HG03175 (cell line): ENCODE measurements at regions not wholly inside any gene's neighbourhood (a gene's known extent, or its start where the extent isn't known, plus 50 kb on each side); places are given as distances from the start of the nearest gene placed in this dataset.
"Not testable (repeated sequence)": the region's sequence is repeated elsewhere in the genome, so short reads cannot be mapped to it uniquely, and the experiment has no call there.

ENCODE experiments used
- ATAC-seq: cut with Tn5 transposase; IDR thresholded peaks from one replicate; pipeline ENCODE4 v1.9.1; 2021; ENCODE audit warnings: mild to moderate bottlenecking, moderate library complexity; ENCODE audit not compliant: unreplicated experiment

GRCh38 chr4:129248621-129249020 is 152.7 kb downstream of the C4orf33 start:
- ATAC-seq, result no peak

DNA sequence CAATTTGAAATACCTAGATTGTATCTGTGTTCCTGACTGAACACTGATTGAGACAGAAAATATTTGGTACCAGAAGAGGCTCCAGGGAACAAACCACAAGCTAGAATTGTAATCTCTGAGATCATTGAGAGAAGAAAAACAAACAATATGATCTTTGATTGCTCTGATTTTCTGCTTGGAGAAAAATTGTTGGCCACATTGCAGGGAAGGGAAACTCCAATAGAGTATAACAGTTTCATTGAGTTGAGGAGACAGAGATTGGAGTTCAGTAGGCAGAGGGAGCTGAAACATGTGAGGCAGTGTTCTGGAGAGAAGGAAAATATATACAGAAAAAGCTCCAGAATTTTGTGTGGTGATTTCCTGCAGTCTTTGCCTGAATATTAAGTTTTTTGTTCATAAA is 158.2 kb downstream of the C4orf33 start:
- no peak for ATAC-seq

- no peak for ATAC-seq
Observed at GRCh38 chr4:129254526-129254925, 158.6 kb downstream of the C4orf33 start.

DNA sequence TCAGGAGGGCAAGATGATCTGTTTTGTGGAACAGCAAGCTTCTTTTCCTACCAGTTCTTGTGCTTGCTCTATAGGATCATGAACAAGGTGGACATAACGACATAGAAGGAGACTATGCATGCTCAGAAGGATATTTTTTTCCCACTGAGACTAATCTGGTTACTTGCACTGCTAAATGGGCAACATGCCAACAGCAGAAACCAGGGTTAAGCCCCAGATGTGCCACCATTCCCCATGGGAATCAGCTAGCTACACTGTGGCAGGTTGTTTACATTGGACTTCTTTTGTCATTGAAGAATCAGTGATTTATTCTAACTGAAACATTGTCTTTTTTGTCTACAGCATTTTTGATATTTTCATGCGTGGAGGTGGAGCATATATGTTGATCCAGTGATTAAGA is 165.6 kb downstream of the C4orf33 start:
- no peak for ATAC-seq

DNA sequence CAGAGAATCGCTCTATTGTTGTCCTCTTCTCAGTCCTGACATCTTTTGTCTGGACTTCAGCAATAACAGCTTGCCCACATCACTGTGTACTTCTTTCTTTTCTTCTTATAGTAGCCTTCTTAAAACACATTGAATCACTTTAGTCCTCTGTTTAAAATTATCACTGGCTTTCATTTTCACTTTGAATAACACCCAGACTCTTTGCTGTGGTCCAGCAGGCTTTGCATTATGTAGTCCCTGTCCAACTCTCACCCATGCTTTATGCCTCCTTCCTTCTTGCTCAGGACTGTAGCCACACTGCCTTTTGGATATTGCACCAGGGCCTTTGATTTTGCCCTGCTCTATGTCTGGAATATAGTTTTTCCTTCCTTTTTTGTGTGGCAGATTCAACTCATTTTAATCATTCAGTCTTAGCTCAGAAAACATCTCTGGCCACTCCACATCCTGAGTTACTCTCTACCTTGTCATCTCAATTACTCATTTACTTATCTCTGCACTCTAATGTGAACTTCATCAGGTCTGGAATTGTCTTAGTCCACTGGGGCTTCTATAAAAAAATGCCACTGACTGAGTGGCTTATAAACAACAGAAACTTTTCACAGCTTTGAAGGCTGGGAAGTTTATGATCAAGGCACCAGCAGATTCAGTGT is 168.2 kb downstream of the C4orf33 start:
- ATAC-seq, result peak; percentile 96

GRCh38 chr4:129278868-129279267 is 182.9 kb downstream of the C4orf33 start:
- no peak for ATAC-seq

- ATAC-seq, result no peak
Observed at GRCh38 chr4:129282293-129282692, 186.3 kb downstream of the C4orf33 start.

DNA sequence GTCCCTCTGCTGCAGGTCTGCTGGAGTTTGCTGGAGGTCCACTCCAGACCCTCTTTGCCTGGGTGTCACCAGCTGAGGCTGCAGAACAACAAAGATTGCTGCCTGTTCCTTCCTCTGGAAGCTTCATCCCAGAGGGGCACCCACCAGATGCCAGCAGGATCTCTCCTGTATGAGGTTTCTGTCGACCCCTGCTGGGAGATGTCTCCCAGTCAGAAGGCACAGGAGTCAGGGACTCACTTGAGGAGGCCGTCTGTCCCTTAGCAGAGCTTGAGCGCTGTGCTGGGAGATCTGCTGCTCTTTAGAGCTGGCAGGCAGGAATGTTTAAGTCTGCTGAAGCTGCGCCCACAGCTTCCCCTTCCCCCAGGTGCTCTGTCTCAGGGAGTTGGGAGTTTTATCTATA is 196.2 kb downstream of the C4orf33 start:
- not testable (repeated sequence) for ATAC-seq

DNA sequence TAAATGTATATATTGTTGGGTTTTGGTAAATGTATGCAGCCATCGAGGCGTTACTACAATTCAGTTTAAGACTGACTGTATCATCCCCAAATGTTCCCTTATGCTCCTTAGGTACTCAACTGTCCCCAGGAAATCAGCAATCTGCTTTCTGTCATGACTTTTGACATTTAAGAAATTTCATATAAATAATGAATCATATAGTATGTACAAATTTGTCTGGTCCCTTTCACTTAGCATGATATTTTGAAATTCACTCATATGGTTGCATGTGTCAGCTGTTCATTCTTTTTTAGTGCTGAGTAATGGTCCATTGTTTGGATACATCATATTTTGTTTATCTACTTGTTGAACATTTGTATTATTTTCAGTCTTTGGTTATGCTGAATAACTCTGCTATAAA is 218.8 kb downstream of the C4orf33 start:
- no peak for ATAC-seq

GRCh38 chr4:129322920-129323319 is 227.0 kb downstream of the C4orf33 start:
- ATAC-seq, result no peak

DNA sequence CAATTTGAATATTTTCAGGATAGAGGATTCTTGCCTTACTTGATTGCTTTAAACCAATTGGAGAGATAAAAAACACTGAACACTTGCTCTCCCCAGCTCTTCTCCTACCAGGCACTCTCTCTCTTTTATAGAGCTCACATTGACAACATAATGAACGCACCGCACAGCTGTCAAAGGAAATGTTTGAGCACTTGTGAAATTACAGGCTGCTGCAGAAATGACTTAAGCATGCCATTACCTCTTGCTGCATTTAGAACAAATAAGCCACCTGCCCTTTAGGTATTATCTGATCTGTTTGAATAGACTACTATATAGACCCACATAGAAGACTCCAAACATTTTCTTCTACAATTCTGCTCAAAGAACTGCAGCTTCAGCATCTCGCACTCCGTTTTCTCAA is 227.7 kb downstream of the C4orf33 start:
- ATAC-seq, result no peak

DNA sequence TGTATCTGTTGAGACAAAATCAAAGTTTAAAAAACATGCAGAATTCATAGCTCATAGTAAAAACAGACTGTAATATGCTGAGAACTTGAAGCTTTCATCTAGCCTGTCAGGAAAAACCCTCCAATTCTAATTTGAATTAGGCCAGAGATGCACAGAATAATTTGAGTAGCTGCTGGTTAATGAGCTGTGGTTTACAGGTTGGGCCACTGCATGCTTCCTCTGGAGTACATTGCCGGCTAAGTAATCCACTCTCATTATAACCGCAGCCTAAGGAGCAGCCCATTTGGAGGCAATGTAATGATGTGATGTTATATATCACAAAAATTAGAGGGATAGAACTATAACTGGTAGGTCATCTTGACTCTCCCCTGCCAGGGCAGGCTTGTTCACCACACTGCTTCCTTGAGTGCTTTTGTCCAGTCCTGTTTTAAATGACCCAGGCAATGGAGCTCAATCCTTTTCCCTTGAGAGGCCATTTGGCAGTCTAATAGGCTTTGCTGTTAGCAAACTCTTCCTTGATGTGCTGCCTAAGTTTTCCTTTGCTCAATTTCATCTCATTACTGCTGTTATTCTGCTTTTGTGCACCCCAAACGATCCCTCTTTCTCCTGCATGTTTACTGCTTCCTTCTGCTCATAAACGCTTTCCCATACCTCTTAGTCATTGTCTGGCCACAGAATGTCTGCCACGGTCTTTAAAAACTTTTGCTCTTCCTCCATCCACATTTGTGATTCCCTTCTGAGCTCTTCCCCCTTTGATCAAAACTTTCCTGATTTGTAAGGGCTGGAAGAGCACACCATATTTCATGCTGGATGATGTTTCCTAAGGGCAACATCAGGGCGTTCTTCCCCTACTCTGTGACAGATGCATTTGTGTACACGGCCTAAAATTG is 230.9 kb downstream of the C4orf33 start:
- no peak for ATAC-seq

GRCh38 chr4:129327637-129328036 is 231.7 kb downstream of the C4orf33 start:
- no peak for ATAC-seq

DNA sequence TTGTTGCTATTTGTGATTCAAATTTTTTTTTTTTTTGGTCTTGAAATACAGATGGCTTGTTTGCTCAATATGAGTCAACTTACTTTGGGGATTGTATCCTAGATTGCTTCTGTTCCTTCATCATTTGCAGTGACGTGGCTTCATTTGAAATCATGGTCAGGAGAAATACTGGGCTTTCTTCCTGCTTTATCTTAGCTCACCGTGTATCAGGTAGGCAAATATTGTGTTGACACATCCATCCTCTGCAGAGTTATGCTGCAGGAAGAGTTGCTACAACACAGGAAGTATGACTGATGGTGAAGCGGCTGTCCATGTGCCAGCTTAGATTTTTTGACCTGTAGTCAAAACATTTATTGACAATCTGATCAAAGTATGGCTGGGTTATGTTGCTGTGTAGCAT is 232.2 kb downstream of the C4orf33 start:
- no peak for ATAC-seq

GRCh38 chr4:129334136-129334535 is 238.2 kb downstream of the C4orf33 start:
- ATAC-seq, result no peak

GRCh38 chr4:129335276-129335675 is 239.3 kb downstream of the C4orf33 start:
- ATAC-seq, result no peak

GRCh38 chr4:129335818-129336217 is 239.9 kb downstream of the C4orf33 start:
- ATAC-seq, result no peak

DNA sequence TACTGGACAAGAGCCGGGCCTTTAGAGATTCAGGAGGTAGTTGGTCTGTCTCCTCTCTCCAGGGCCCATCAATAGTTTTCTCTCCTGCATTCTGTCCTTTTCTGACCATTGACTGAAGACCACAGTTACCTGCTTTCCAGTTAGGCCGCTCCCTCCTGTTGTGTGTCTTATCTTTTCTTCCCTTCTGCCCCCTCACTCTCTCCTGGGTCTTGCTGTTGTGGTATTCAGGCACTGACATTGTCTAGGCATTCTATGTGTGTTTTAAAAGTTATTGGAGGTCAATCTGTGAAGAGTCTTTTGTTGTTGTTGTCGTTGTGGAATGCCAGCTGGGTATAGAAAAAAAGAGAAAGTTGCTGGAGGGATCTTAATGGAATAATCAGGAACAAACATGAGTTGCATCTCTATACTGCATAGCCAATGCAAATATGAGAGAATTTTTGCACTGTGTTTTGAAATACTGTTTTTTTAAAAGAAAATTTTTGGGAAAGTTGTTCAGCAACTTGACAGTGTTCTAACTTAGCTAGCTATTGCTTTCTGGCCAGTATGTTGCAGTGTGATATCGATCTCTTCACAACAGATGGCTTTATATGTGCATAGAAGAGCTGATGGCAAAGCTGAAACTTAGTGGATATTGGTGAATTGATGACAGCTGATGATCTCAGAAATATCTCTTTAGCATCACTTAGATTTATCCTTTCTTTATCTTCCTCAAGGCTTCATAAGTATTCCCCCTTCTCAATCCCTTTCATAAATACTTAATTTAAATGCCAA is 240.7 kb downstream of the C4orf33 start:
- ATAC-seq, result no peak

- no peak for ATAC-seq
Observed at GRCh38 chr4:129337228-129337620, 241.3 kb downstream of the C4orf33 start.

GRCh38 chr4:129342819-129343408 is 247.0 kb downstream of the C4orf33 start:
- ATAC-seq, result no peak

DNA sequence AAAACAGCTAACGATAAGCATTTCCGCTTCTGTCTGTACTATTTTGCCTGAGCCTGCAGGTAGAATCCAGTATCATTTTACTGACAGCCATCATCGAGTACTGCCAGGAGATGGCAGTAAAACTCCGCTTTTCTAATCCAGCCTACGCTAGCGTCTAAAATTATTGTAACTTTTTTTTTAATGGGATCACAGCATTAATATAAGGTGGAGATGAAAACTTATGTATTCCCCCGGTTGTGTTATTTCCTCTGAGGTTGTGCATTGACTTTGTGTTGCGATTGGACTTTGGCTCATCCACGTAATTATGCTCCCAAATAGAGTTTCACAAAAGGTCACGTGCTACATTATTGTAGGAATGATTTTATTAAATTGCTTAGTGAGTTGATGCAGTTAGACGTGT is 248.1 kb downstream of the C4orf33 start:
- ATAC-seq, result peak; percentile 77
